Fibroblast of lung (primary cell): ENCODE measurements at regions not wholly inside any gene's neighbourhood (a gene's known extent, or its start where the extent isn't known, plus 50 kb on each side); places are given as distances from the start of the nearest gene placed in this dataset.

ENCODE experiments used
- CTCF ChIP-seq, 2 donors: IDR thresholded peaks in 1 of 2; conservative IDR thresholded peaks in 1 of 2; 1 replicate in 1 of 2; 2 replicates in 1 of 2; pipeline ENCODE4 v1.5.1; 2011 to 2012; ENCODE audit warnings: low read length in 2 of 2, control low read depth in 1 of 2, inconsistent platforms in 1 of 2, low read depth in 1 of 2, mild to moderate bottlenecking in 1 of 2
- EZH2 ChIP-seq: IDR thresholded peaks from 2 replicates; pipeline ENCODE4 v1.5.1; 2012; ENCODE audit warnings: low read length, control low read depth, mild to moderate bottlenecking; ENCODE audit errors: missing control alignments

- TF ChIP-seq CTCF (conservative IDR thresholded peaks at IDR 0.05 in 1 of 2, IDR thresholded peaks at IDR 0.05 in 1 of 2; ENCODE audit: low read depth in 1 of 2, low read length in 2 of 2) = no peak
- no peak for TF ChIP-seq EZH2
Observed at GRCh38 chr9:12469084-12469483, 224.1 kb upstream of the TYRP1 start.
